ENCODE measurements at regions not wholly inside any gene's neighbourhood (a gene's known extent, or its start where the extent isn't known, plus 50 kb on each side); places are given as distances from the start of the nearest gene placed in this dataset.

DNA sequence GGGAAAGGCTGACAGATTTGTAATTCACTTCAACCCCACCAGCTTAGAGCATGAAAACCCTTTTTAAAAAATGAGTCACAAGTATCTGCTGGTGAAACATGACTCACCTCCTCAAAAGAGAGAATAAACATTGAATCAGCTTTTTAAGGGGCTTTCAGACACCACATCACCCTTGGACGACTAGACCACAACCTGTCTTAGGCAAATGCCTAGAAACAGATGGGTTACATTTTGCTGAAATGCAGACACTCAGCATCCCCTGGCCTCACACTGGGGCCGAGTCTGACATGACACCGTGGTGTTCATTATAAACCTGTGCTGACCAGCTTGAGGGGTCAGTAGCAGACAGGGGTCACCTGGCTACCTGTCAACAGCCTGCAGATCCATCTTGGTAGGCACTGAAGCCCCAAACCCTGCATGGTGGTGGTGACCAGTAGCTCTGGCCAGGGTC is 175.3 kb upstream of the CST7 start:
- no peak overlapping the region for H3K4me3 ChIP-seq (ENCODE audit: low read length in 2 of 2)
- H3K27ac ChIP-seq (replicated peaks; ENCODE audit: low read length) = no peak overlapping the region
- H2BK15ac ChIP-seq (ENCODE audit: low read length) = no peak overlapping the region
- no peaks in the 10 kb centered on the region for H3K79me1 ChIP-seq (ENCODE audit: low read depth, low read length)
- no peak overlapping the region for H3K4ac ChIP-seq (ENCODE audit: low read length)
- no peaks in the 10 kb centered on the region for H3K9me3 ChIP-seq (replicated peaks in 1 of 2; ENCODE audit: control insufficient read depth in 2 of 2, insufficient read depth in 1 of 2, low read depth in 1 of 2, low read length in 2 of 2)
- no peak for DNase-seq (ENCODE audit: low spot score)
- no peak overlapping the region for H3K14ac ChIP-seq (ENCODE audit: low read length)
- no peak overlapping the region for H3K9ac ChIP-seq (ENCODE audit: low read depth, low read length, poor library complexity)
- H3K4me2 ChIP-seq (ENCODE audit: insufficient read depth, low read length, poor library complexity, severe bottlenecking) = no peak overlapping the region
- H3K4me1 ChIP-seq (ENCODE audit: control insufficient read depth in 2 of 2, insufficient read depth in 1 of 2, low read depth in 1 of 2, low read length in 2 of 2) = no peaks in the 10 kb centered on the region
- no peak overlapping the region for H2AK5ac ChIP-seq (ENCODE audit: low read depth, low read length)
- H2BK120ac ChIP-seq (ENCODE audit: low read depth, low read length) = no peak overlapping the region
- H3K18ac ChIP-seq (ENCODE audit: low read length) = no peak overlapping the region
- no peak overlapping the region for H2BK5ac ChIP-seq (ENCODE audit: low read length)
- no CpG with 5 or more reads among the region's 3 CpGs for WGBS, 2 donors (ENCODE audit: extremely low coverage in 2 of 2, insufficient read length in 2 of 2, insufficient replicate concordance in 1 of 2)
- H2BK12ac ChIP-seq (ENCODE audit: low read length) = no peak overlapping the region
- H4K91ac ChIP-seq (ENCODE audit: low read depth, low read length, poor library complexity) = no peak overlapping the region
- no peaks in the 10 kb centered on the region for H3K36me3 ChIP-seq (replicated peaks in 1 of 2; ENCODE audit: control insufficient read depth in 2 of 2, insufficient read depth in 2 of 2, low read length in 2 of 2)
- no peak overlapping the region for H4K8ac ChIP-seq (ENCODE audit: low read depth, low read length)
- no peak overlapping the region for H2AFZ ChIP-seq (ENCODE audit: low read length)
- no peak overlapping the region for H3K23ac ChIP-seq (ENCODE audit: low read depth, low read length, poor library complexity)
- peaks cover 0 to 4% (median 0%) of the 10 kb centered on the region in 3 experiments for H3K27me3 ChIP-seq (ENCODE audit: control insufficient read depth in 3 of 3, insufficient read depth in 3 of 3, low read depth in 1 of 3, low read length in 3 of 3)

DNA sequence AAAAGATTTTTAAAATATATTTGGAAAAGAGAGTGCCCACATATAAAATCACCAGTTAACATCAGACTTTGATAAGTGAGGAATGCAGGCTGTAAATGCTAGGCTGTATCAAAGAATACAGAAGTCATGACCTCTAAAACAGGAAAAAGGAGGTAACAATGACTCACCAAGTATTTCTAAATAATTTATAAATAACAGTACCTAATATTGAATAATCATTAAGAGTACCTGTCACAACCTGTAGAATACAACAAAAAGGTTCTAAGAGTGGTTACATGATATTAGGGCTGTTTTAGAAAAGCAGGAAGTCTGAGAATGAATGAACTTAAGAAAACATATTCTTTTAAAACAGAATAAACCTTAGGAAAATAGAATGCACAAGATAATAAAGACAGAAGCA is 173.1 kb upstream of the CST7 start:
- Histone ChIP-seq H2BK120ac (ENCODE audit: low read depth, low read length) (no peak overlapping the region), H2AFZ (ENCODE audit: low read length) (no peak overlapping the region), H3K9ac (ENCODE audit: low read depth, low read length, poor library complexity) (no peak overlapping the region), H3K9me3 (replicated peaks in 1 of 2; ENCODE audit: control insufficient read depth in 2 of 2, insufficient read depth in 1 of 2, low read depth in 1 of 2, low read length in 2 of 2) (no peaks in the 10 kb centered on the region), H2AK5ac (ENCODE audit: low read depth, low read length) (no peak overlapping the region), H3K4me1 (ENCODE audit: control insufficient read depth in 2 of 2, insufficient read depth in 1 of 2, low read depth in 1 of 2, low read length in 2 of 2) (no peaks in the 10 kb centered on the region), H3K18ac (ENCODE audit: low read length) (no peak overlapping the region), H3K36me3 (replicated peaks in 1 of 2; ENCODE audit: control insufficient read depth in 2 of 2, insufficient read depth in 2 of 2, low read length in 2 of 2) (no peaks in the 10 kb centered on the region), H3K14ac (ENCODE audit: low read length) (no peak overlapping the region), H2BK12ac (ENCODE audit: low read length) (no peak overlapping the region), H4K8ac (ENCODE audit: low read depth, low read length) (no peak overlapping the region), H3K4me2 (ENCODE audit: insufficient read depth, low read length, poor library complexity, severe bottlenecking) (no peak overlapping the region), H2BK15ac (ENCODE audit: low read length) (no peak overlapping the region), H2BK5ac (ENCODE audit: low read length) (no peak overlapping the region), H3K27me3 (ENCODE audit: control insufficient read depth in 3 of 3, insufficient read depth in 3 of 3, low read depth in 1 of 3, low read length in 3 of 3) (peaks cover 0 to 4% (median 0%) of the 10 kb centered on the region in 3 experiments), H3K4me3 (ENCODE audit: low read length in 2 of 2) (no peak overlapping the region), H3K27ac (replicated peaks; ENCODE audit: low read length) (no peak overlapping the region), H3K23ac (ENCODE audit: low read depth, low read length, poor library complexity) (no peak overlapping the region), H4K91ac (ENCODE audit: low read depth, low read length, poor library complexity) (no peak overlapping the region), H3K79me1 (ENCODE audit: low read depth, low read length) (no peaks in the 10 kb centered on the region), H3K4ac (ENCODE audit: low read length) (no peak overlapping the region)
- DNase-seq (ENCODE audit: low spot score) = no peak

DNA sequence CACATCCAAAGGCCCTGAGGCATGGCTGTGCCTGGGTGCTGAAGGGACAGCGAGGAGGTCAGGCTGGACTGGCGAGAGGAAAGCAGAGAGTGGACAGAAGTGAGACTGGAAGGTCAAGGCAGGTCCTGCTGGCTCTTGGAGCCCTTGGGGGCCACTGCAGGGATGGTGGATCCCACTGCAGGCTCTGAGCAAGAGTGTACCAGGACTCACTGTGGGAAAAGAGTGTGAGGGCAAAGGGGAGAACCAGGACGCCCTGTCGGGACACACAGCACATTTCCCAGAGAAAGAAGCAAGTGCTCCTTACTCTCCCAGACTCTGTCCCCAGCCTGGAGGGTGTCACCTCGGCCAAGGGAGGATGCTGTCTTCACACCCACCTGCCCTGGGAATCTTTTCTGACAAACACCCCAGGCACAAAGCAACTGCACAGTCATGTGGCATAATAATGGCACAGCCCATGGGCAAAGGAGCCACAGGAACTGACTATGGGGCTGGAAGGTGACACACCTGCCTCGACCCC is 172.3 kb upstream of the CST7 start:
- Histone ChIP-seq H3K14ac (ENCODE audit: low read length) (no peak overlapping the region), H3K18ac (ENCODE audit: low read length) (no peak overlapping the region), H3K4me2 (ENCODE audit: insufficient read depth, low read length, poor library complexity, severe bottlenecking) (no peak overlapping the region), H3K4ac (ENCODE audit: low read length) (no peak overlapping the region), H3K79me1 (ENCODE audit: low read depth, low read length) (no peaks in the 10 kb centered on the region), H4K91ac (ENCODE audit: low read depth, low read length, poor library complexity) (no peak overlapping the region), H2BK120ac (ENCODE audit: low read depth, low read length) (no peak overlapping the region), H3K27me3 (ENCODE audit: control insufficient read depth in 3 of 3, insufficient read depth in 3 of 3, low read depth in 1 of 3, low read length in 3 of 3) (no peaks in the 10 kb centered on the region), H2BK5ac (ENCODE audit: low read length) (no peak overlapping the region), H2BK12ac (ENCODE audit: low read length) (no peak overlapping the region), H3K36me3 (replicated peaks in 1 of 2; ENCODE audit: control insufficient read depth in 2 of 2, insufficient read depth in 2 of 2, low read length in 2 of 2) (no peaks in the 10 kb centered on the region), H3K23ac (ENCODE audit: low read depth, low read length, poor library complexity) (no peak overlapping the region), H2BK15ac (ENCODE audit: low read length) (no peak overlapping the region), H3K27ac (replicated peaks; ENCODE audit: low read length) (no peak overlapping the region), H2AFZ (ENCODE audit: low read length) (no peak overlapping the region), H3K4me3 (ENCODE audit: low read length in 2 of 2) (no peak overlapping the region), H3K9me3 (replicated peaks in 1 of 2; ENCODE audit: control insufficient read depth in 2 of 2, insufficient read depth in 1 of 2, low read depth in 1 of 2, low read length in 2 of 2) (no peaks in the 10 kb centered on the region), H4K8ac (ENCODE audit: low read depth, low read length) (no peak overlapping the region), H3K4me1 (ENCODE audit: control insufficient read depth in 2 of 2, insufficient read depth in 1 of 2, low read depth in 1 of 2, low read length in 2 of 2) (no peaks in the 10 kb centered on the region), H3K9ac (ENCODE audit: low read depth, low read length, poor library complexity) (no peak overlapping the region), H2AK5ac (ENCODE audit: low read depth, low read length) (no peak overlapping the region)
- DNase-seq (ENCODE audit: low spot score) = no peak
- no CpG with 5 or more reads among the region's 6 CpGs for WGBS, 2 donors (ENCODE audit: extremely low coverage in 2 of 2, insufficient read length in 2 of 2, insufficient replicate concordance in 1 of 2)

DNA sequence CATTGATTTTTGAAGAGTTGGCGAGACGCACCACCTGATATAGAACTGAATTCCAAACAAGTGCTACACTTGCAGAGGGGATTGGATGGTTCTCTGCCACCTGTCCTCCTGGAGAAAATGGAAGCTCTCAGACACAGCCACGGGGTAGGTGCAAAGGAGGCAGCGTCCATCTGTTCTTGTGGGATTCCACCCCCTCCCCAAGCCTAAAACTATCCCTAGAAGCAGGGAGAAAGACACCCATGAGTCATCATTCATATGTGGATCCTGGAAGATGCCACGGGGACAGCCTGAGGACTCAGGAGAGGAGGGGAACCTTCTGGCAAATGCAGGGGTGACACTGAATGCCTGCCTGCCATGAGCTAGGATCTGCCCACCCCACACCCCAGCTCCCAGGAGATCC is 171.3 kb upstream of the CST7 start:
- Histone ChIP-seq H3K9ac (ENCODE audit: low read depth, low read length, poor library complexity) (no peak overlapping the region), H3K14ac (ENCODE audit: low read length) (no peak overlapping the region), H2AFZ (ENCODE audit: low read length) (no peak overlapping the region), H2BK15ac (ENCODE audit: low read length) (no peak overlapping the region), H4K91ac (ENCODE audit: low read depth, low read length, poor library complexity) (no peak overlapping the region), H3K23ac (ENCODE audit: low read depth, low read length, poor library complexity) (no peak overlapping the region), H3K27me3 (ENCODE audit: control insufficient read depth in 3 of 3, insufficient read depth in 3 of 3, low read depth in 1 of 3, low read length in 3 of 3) (no peaks in the 10 kb centered on the region), H3K4me2 (ENCODE audit: insufficient read depth, low read length, poor library complexity, severe bottlenecking) (no peak overlapping the region), H3K4me3 (ENCODE audit: low read length in 2 of 2) (no peak overlapping the region), H3K4me1 (ENCODE audit: control insufficient read depth in 2 of 2, insufficient read depth in 1 of 2, low read depth in 1 of 2, low read length in 2 of 2) (no peaks in the 10 kb centered on the region), H4K8ac (ENCODE audit: low read depth, low read length) (no peak overlapping the region), H3K9me3 (replicated peaks in 1 of 2; ENCODE audit: control insufficient read depth in 2 of 2, insufficient read depth in 1 of 2, low read depth in 1 of 2, low read length in 2 of 2) (no peaks in the 10 kb centered on the region), H3K4ac (ENCODE audit: low read length) (no peak overlapping the region), H2AK5ac (ENCODE audit: low read depth, low read length) (no peak overlapping the region), H2BK12ac (ENCODE audit: low read length) (no peak overlapping the region), H3K79me1 (ENCODE audit: low read depth, low read length) (no peaks in the 10 kb centered on the region), H3K18ac (ENCODE audit: low read length) (no peak overlapping the region), H3K36me3 (replicated peaks in 1 of 2; ENCODE audit: control insufficient read depth in 2 of 2, insufficient read depth in 2 of 2, low read length in 2 of 2) (no peaks in the 10 kb centered on the region), H2BK5ac (ENCODE audit: low read length) (no peak overlapping the region), H2BK120ac (ENCODE audit: low read depth, low read length) (no peak overlapping the region), H3K27ac (replicated peaks; ENCODE audit: low read length) (no peak overlapping the region)
- no CpG with 5 or more reads among the region's 5 CpGs for WGBS, 2 donors (ENCODE audit: extremely low coverage in 2 of 2, insufficient read length in 2 of 2, insufficient replicate concordance in 1 of 2)
- no peak for DNase-seq (ENCODE audit: low spot score)
